ENCODE measurements at regions not wholly inside any gene's neighbourhood (a gene's known extent, or its start where the extent isn't known, plus 50 kb on each side); places are given as distances from the start of the nearest gene placed in this dataset.
A peak's percentile ranks its signal among the peaks of the same experiment; 100 is the strongest.

GRCh38 chr10:52484206-52485065 is 170.4 kb downstream of the DKK1 start:
- POLR2A ChIA-PET: interaction anchor here (1.6 kb wide), 1 partner anchor 170 kb away, joined by 5 read pairs; the partner anchor contains the start of gene DKK1
- RAD21 ChIA-PET (ENCODE audit: low non-redundant PET in 1 of 2, low total read pairs in 2 of 2, uncharacterized antibody in 2 of 2, unreplicated experiment in 2 of 2): no interaction called here
- H3K4me3 ChIP-seq (replicated peaks in 1 of 2; ENCODE audit: low read depth in 1 of 2, low read length in 2 of 2): no peak overlapping the region
- peaks cover 10 to 34% of the 10 kb centered on the region in 2 experiments for H3K4me1 ChIP-seq (ENCODE audit: control insufficient read depth in 1 of 2, insufficient read depth in 2 of 2, low read length in 2 of 2)
- DNase-seq (ENCODE audit: low read depth, low spot score) (no peak), ATAC-seq (no peak)
- H3K79me2 ChIP-seq (ENCODE audit: insufficient read depth, low read length): no peaks in the 10 kb centered on the region
- no peak for TF ChIP-seq ATF3 (IDR thresholded peaks at IDR 0.05)
- TF ChIP-seq TCF7L2 (IDR thresholded peaks at IDR 0.05; ENCODE audit: borderline replicate concordance, extremely low read depth, insufficient read depth, insufficient read length): no peak
- no peak for TF ChIP-seq SRF (IDR thresholded peaks at IDR 0.05; ENCODE audit: low read depth)
- no peak for TF ChIP-seq CEBPB (IDR thresholded peaks at IDR 0.05; ENCODE audit: low read depth)
- no peak for TF ChIP-seq ZFX (IDR thresholded peaks at IDR 0.05)
- TF ChIP-seq ELF1 (IDR thresholded peaks at IDR 0.05; ENCODE audit: borderline replicate concordance, low read depth): no peak
- no peak for TF ChIP-seq SIN3A (IDR thresholded peaks at IDR 0.05; ENCODE audit: low read depth)
- no peak for TF ChIP-seq RAD21 (IDR thresholded peaks at IDR 0.05; ENCODE audit: low read depth)
- TF ChIP-seq MAX (IDR thresholded peaks at IDR 0.05): no peak
- no peak for TF ChIP-seq POLR2AphosphoS5 (IDR thresholded peaks at IDR 0.05; ENCODE audit: low read depth, low read length)
- no peak for TF ChIP-seq ZBTB33 (IDR thresholded peaks at IDR 0.05; ENCODE audit: extremely low read depth, insufficient replicate concordance, low read length)
- no peak for TF ChIP-seq FOSL1 (IDR thresholded peaks at IDR 0.05; ENCODE audit: low read depth)
- TF ChIP-seq SP1 (IDR thresholded peaks at IDR 0.05; ENCODE audit: low read depth): no peak
- TF ChIP-seq REST (IDR thresholded peaks at IDR 0.05; ENCODE audit: low read depth): no peak
- no peak for TF ChIP-seq ZNF274 (IDR thresholded peaks at IDR 0.05; ENCODE audit: low read depth, low read length)
- no peak for TF ChIP-seq CTCF (IDR thresholded peaks at IDR 0.05 in 2 of 3, conservative IDR thresholded peaks at IDR 0.05 in 1 of 3; ENCODE audit: borderline replicate concordance in 1 of 3, insufficient read depth in 1 of 3, low read depth in 2 of 3, low read length in 2 of 3)
- no peak for TF ChIP-seq EZH2phosphoT487 (IDR thresholded peaks at IDR 0.05; ENCODE audit: borderline replicate concordance)
- no peak for TF ChIP-seq POLR2A (IDR thresholded peaks at IDR 0.05; ENCODE audit: borderline replicate concordance, extremely low read depth, insufficient read depth, insufficient read length)
- H3K9me2 ChIP-seq (ENCODE audit: insufficient read depth): no peaks in the 10 kb centered on the region
- no peak overlapping the region for H3K27ac ChIP-seq (ENCODE audit: low read depth, low read length)
- H3K36me3 ChIP-seq (ENCODE audit: control insufficient read depth in 1 of 2, insufficient read depth in 2 of 2, low read length in 2 of 2): no peaks in the 10 kb centered on the region
- CTCF ChIA-PET: interaction anchor here (0.9 kb wide), 1 partner anchor 177 kb away, joined by 3 read pairs; no protein-coding TSS in a partner anchor
- intact Hi-C loops (cut with micrococcal nuclease): no loop called here
- no peak overlapping the region for H3K9ac ChIP-seq (ENCODE audit: low read length)
- peak overlapping the region; percentile 76 for H2AFZ ChIP-seq (ENCODE audit: low read depth, low read length, poor library complexity, severe bottlenecking)
- BruUV-seq (replicated peaks): no TSS peak
- no peaks in the 10 kb centered on the region for H3K9me3 ChIP-seq (ENCODE audit: control insufficient read depth in 1 of 2, insufficient read depth in 1 of 2, low read depth in 1 of 2, low read length in 2 of 2)
- no peaks in the 10 kb centered on the region for H3K27me3 ChIP-seq (ENCODE audit: insufficient read depth, low read length)
- no peaks in the 10 kb centered on the region for H4K20me1 ChIP-seq (ENCODE audit: insufficient read depth)
- no peak overlapping the region for H3K4me2 ChIP-seq (ENCODE audit: low read length)

Data from HCT116 (cell line).